CD8-positive, alpha-beta memory T cell (primary cell): ENCODE measurements at regions not wholly inside any gene's neighbourhood (a gene's known extent, or its start where the extent isn't known, plus 50 kb on each side); places are given as distances from the start of the nearest gene placed in this dataset.
"Not testable (repeated sequence)": the region's sequence is repeated elsewhere in the genome, so short reads cannot be mapped to it uniquely, and the experiment has no call there.

Experiments used
- CTCF ChIA-PET: fragments of 350-600 bp; sonication (Branson Sonifier 250); formaldehyde crosslinking; loops from one replicate; lab custom pipeline; 2021; ENCODE audit warnings: antibody characterized with exemption; lab: Charles Lee
- POLR2A ChIA-PET: fragments of 350-600 bp; sonication (Branson Sonifier 250); formaldehyde crosslinking; loops from one replicate; lab custom pipeline; 2021; ENCODE audit warnings: antibody characterized with exemption; lab: Charles Lee
- DNase-seq, 5 donors: peaks; one replicate each; pipeline versions ENCODE4 v3.0.0 to v3.0.0-alpha.2; 2020 to 2022; ENCODE audit warnings: mixed read lengths in 1 of 5
- H3K27ac ChIP-seq: one replicate; pipeline ENCODE4 v1.7.0; 2013; ENCODE audit warnings: low read depth, mild to moderate bottlenecking, low read length, moderate library complexity
- H3K27me3 ChIP-seq: 2 replicates; pipeline ENCODE4 v1.7.0; 2013; ENCODE audit warnings: low read length, mild to moderate bottlenecking; ENCODE audit not compliant: insufficient read depth, poor library complexity, severe bottlenecking
- H3K36me3 ChIP-seq: 2 replicates; pipeline ENCODE4 v1.7.0; 2013; ENCODE audit warnings: mild to moderate bottlenecking, low read length, moderate library complexity; ENCODE audit not compliant: insufficient read depth
- H3K4me1 ChIP-seq: 2 replicates; pipeline ENCODE4 v1.7.0; 2013; ENCODE audit warnings: mild to moderate bottlenecking, low read length, moderate library complexity; ENCODE audit not compliant: insufficient read depth
- H3K4me3 ChIP-seq: 2 replicates; pipeline ENCODE4 v1.7.0; 2013; ENCODE audit warnings: mild to moderate bottlenecking, low read length
- H3K9me3 ChIP-seq: 2 replicates; pipeline ENCODE4 v1.7.0; 2013; ENCODE audit warnings: mild to moderate bottlenecking, low read length
- H3K27ac Mint-ChIP-seq, 8 donors: one replicate each; pipeline ENCODE4 v1.8.0; 2020 to 2021; ENCODE audit warnings: mixed read lengths in 8 of 8, mild to moderate bottlenecking in 6 of 8, inconsistent platforms in 3 of 8, moderate library complexity in 3 of 8
- H3K27me3 Mint-ChIP-seq, 2 donors: one replicate each; pipeline ENCODE4 v1.8.0; 2020 to 2021; ENCODE audit warnings: mixed read lengths in 2 of 2, mild to moderate bottlenecking in 1 of 2, moderate library complexity in 1 of 2
- H3K36me3 Mint-ChIP-seq, 3 donors: one replicate each; pipeline ENCODE4 v1.8.0; 2020 to 2021; ENCODE audit warnings: mixed read lengths in 3 of 3, inconsistent platforms in 1 of 3, mild to moderate bottlenecking in 1 of 3
- H3K4me1 Mint-ChIP-seq, 3 donors: one replicate each; pipeline ENCODE4 v1.8.0; 2020 to 2021; ENCODE audit warnings: mixed read lengths in 3 of 3, inconsistent platforms in 1 of 3, mild to moderate bottlenecking in 1 of 3
- H3K4me3 Mint-ChIP-seq, 7 donors: one replicate each; pipeline ENCODE4 v1.8.0; 2020 to 2021; ENCODE audit warnings: mixed read lengths in 7 of 7, mild to moderate bottlenecking in 6 of 7, moderate library complexity in 4 of 7, inconsistent platforms in 2 of 7
- H3K9me3 Mint-ChIP-seq, 5 donors: one replicate each; pipeline ENCODE4 v1.8.0; 2020 to 2022; ENCODE audit warnings: mixed read lengths in 5 of 5, mild to moderate bottlenecking in 3 of 5, moderate library complexity in 2 of 5, inconsistent platforms in 1 of 5

DNA sequence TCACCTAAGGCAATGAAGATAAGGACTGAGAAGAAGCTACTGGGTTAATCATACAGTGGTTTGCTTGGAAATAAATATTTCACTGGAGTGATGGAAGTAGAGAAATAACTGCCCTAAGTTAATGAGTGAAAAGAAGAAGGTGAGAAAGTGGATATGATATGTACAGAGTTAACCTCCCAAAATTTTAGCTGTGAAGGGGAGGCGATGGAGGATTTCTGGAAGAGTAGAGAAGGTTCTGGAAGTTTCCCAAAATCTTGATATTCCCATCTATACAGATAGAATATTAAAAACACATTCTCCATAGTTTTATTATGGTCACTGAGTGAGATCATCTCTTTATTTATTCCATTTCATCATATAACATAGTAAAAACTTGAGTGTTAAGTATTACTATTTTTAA is 296.6 kb upstream of the RGPD4 start:
- Histone ChIP-seq H3K9me3 (no peaks in the 10 kb centered on the region), H3K27me3 (no peaks in the 10 kb centered on the region), H3K4me3 (no peak overlapping the region), H3K4me1 (no peaks in the 10 kb centered on the region), H3K27ac (no peak overlapping the region), H3K36me3 (no peaks in the 10 kb centered on the region)
- H3K27me3 Mint-ChIP-seq = no peaks in the 10 kb centered on the region
- H3K36me3 Mint-ChIP-seq = no peaks in the 10 kb centered on the region
- H3K27ac Mint-ChIP-seq = no peak overlapping the region
- CTCF ChIA-PET = no interaction called here
- no peaks in the 10 kb centered on the region for H3K4me1 Mint-ChIP-seq
- no peak overlapping the region for H3K4me3 Mint-ChIP-seq
- peaks cover 0 to 19% (median 2%) of the 10 kb centered on the region in 5 donors for H3K9me3 Mint-ChIP-seq
- POLR2A ChIA-PET = no interaction called here
- DNase-seq = no peak

- CTCF ChIA-PET = no interaction called here
- Histone ChIP-seq H3K27me3 (no peaks in the 10 kb centered on the region), H3K36me3 (no peaks in the 10 kb centered on the region), H3K4me3 (no peak overlapping the region), H3K27ac (no peak overlapping the region), H3K9me3 (no peaks in the 10 kb centered on the region), H3K4me1 (no peaks in the 10 kb centered on the region)
- POLR2A ChIA-PET = no interaction called here
- Mint-ChIP-seq H3K27ac (no peak overlapping the region), H3K27me3 (no peaks in the 10 kb centered on the region), H3K4me1 (no peaks in the 10 kb centered on the region), H3K9me3 (peaks cover 0 to 9% (median 7%) of the 10 kb centered on the region in 5 donors), H3K36me3 (no peaks in the 10 kb centered on the region), H3K4me3 (no peak overlapping the region)
- no peak for DNase-seq
Measured at GRCh38 chr2:107534926-107535325, 291.8 kb upstream of the RGPD4 start.

DNA sequence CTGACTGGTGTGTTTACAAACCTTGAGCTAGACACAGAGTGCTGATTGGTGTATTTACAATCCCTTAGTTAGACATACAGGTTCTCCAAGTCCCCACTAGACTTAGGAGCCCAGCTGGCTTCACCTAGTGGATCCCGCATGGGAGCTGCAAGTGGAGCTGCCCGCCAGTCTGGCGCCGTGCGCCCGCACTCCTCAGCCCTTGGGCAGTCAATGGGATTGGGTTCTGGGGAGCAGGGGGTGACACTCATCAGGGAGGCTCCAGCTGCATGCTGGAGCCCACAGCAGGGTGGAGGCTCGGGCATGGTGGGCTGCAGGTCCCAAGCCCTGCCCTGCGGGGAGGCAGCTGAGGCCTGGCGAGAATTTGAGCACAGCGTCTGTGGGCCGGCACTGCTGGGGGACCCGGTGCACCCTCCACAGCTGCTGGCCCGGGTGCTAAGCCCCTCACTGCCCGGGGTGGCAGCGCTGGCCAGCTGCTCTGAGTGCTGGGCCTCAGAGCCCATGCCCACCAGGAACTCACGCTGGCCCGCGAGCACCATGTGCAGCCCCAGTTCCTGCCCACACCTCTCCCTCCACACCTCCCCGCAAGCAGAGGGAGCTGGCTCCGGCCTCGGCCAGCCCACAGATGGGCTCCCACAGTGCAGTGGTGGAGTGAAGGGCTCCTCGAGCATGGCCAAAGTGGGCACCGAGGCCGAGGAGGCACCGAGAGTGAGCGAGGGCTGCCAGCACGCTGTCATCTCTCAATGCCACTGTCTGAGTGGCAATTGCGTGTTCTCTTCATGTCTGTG is 290.6 kb upstream of the RGPD4 start:
- H3K27ac ChIP-seq, CTCF ChIA-PET, H3K4me3 ChIP-seq, H3K9me3 Mint-ChIP-seq, DNase-seq, H3K4me1 ChIP-seq, H3K27me3 Mint-ChIP-seq, H3K9me3 ChIP-seq, H3K27ac Mint-ChIP-seq, POLR2A ChIA-PET, H3K4me3 Mint-ChIP-seq, H3K36me3 ChIP-seq, H3K27me3 ChIP-seq, H3K4me1 Mint-ChIP-seq, H3K36me3 Mint-ChIP-seq: not testable (repeated sequence)

GRCh38 chr2:107542314-107542740 is 284.4 kb upstream of the RGPD4 start:
- no peaks in the 10 kb centered on the region for H3K27me3 ChIP-seq
- H3K27me3 Mint-ChIP-seq = no peaks in the 10 kb centered on the region
- H3K4me1 Mint-ChIP-seq = no peaks in the 10 kb centered on the region
- DNase-seq = no peak
- H3K9me3 ChIP-seq = no peaks in the 10 kb centered on the region
- H3K4me3 Mint-ChIP-seq = no peak overlapping the region
- H3K9me3 Mint-ChIP-seq = peaks cover 0 to 7% (median 1%) of the 10 kb centered on the region in 5 donors
- ChIA-PET POLR2A (no interaction called here), CTCF (no interaction called here)
- no peaks in the 10 kb centered on the region for H3K4me1 ChIP-seq
- H3K36me3 Mint-ChIP-seq = no peaks in the 10 kb centered on the region
- no peak overlapping the region for H3K27ac Mint-ChIP-seq
- no peak overlapping the region for H3K4me3 ChIP-seq
- H3K36me3 ChIP-seq = no peaks in the 10 kb centered on the region
- H3K27ac ChIP-seq = no peak overlapping the region

DNA sequence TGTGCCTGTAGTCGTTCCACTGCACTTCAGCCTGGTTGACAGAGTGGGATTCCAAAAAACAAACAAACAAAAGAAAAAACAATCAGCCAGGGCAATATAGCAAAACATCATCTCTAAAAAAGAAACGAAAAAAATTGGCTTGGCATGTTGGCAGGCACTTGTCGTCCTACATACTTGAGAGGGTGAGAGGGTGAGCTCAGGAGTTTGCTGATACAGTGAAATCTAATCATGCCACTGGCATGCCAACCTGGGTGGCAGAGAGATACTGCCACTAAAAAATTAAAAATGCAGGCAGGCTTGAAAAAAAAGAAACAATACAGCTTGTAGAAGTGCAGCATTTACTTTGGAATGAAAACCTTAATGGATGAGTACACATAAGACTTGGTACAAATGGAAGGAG is 282.9 kb upstream of the RGPD4 start:
- Histone ChIP-seq H3K4me3 (no peak overlapping the region), H3K9me3 (no peaks in the 10 kb centered on the region), H3K36me3 (no peaks in the 10 kb centered on the region), H3K27ac (no peak overlapping the region), H3K4me1 (no peaks in the 10 kb centered on the region), H3K27me3 (no peaks in the 10 kb centered on the region)
- POLR2A ChIA-PET = no interaction called here
- no peaks in the 10 kb centered on the region for H3K36me3 Mint-ChIP-seq
- H3K4me3 Mint-ChIP-seq = no peak overlapping the region
- no peak for DNase-seq
- H3K9me3 Mint-ChIP-seq = peaks cover 0 to 4% (median 1%) of the 10 kb centered on the region in 5 donors
- H3K27ac Mint-ChIP-seq = no peak overlapping the region
- CTCF ChIA-PET = no interaction called here
- no peaks in the 10 kb centered on the region for H3K27me3 Mint-ChIP-seq
- no peaks in the 10 kb centered on the region for H3K4me1 Mint-ChIP-seq

- Mint-ChIP-seq H3K4me3 (no peak overlapping the region), H3K4me1 (no peaks in the 10 kb centered on the region), H3K36me3 (no peaks in the 10 kb centered on the region), H3K9me3 (peaks cover 0 to 4% (median 1%) of the 10 kb centered on the region in 5 donors), H3K27me3 (no peaks in the 10 kb centered on the region), H3K27ac (no peak overlapping the region)
- H3K4me1 ChIP-seq = no peaks in the 10 kb centered on the region
- no peaks in the 10 kb centered on the region for H3K9me3 ChIP-seq
- no peak overlapping the region for H3K4me3 ChIP-seq
- ChIA-PET CTCF (no interaction called here), POLR2A (no interaction called here)
- no peak overlapping the region for H3K27ac ChIP-seq
- H3K27me3 ChIP-seq = no peaks in the 10 kb centered on the region
- no peaks in the 10 kb centered on the region for H3K36me3 ChIP-seq
- DNase-seq = no peak
Measured at GRCh38 chr2:107545066-107545465, 281.6 kb upstream of the RGPD4 start.

DNA sequence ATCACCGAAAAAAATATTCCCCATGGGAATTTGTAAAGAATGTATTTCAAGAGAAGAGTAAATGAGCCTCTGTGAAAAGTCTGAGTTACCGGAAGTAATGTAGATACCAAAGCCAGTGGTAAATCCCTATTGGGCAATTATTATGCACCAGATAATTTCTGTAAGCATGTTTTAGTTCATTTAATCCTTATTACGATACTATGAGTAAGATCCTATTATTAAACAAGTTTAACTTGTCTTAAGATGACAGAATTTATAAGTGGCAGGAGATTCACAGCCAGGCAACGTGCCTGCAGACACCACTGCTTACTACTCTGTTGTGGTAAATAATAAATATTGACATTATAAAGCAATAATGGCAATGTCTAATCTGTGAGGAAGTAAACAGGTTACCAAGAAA is 280.8 kb upstream of the RGPD4 start:
- Mint-ChIP-seq H3K9me3 (peaks cover 0 to 3% (median 1%) of the 10 kb centered on the region in 5 donors), H3K27me3 (no peaks in the 10 kb centered on the region), H3K4me3 (no peak overlapping the region), H3K4me1 (no peaks in the 10 kb centered on the region), H3K27ac (no peak overlapping the region), H3K36me3 (no peaks in the 10 kb centered on the region)
- no peaks in the 10 kb centered on the region for H3K27me3 ChIP-seq
- H3K27ac ChIP-seq = no peak overlapping the region
- no peaks in the 10 kb centered on the region for H3K36me3 ChIP-seq
- H3K4me1 ChIP-seq = no peaks in the 10 kb centered on the region
- no peaks in the 10 kb centered on the region for H3K9me3 ChIP-seq
- no peak overlapping the region for H3K4me3 ChIP-seq
- no peak for DNase-seq
- ChIA-PET CTCF (no interaction called here), POLR2A (no interaction called here)

GRCh38 chr2:107548216-107548615 is 278.5 kb upstream of the RGPD4 start:
- no peaks in the 10 kb centered on the region for H3K27me3 Mint-ChIP-seq
- H3K9me3 Mint-ChIP-seq = peaks cover 0 to 6% (median 3%) of the 10 kb centered on the region in 5 donors
- H3K9me3 ChIP-seq = no peaks in the 10 kb centered on the region
- ChIA-PET POLR2A (no interaction called here), CTCF (no interaction called here)
- no peak overlapping the region for H3K4me3 Mint-ChIP-seq
- H3K27ac Mint-ChIP-seq = no peak overlapping the region
- no peak overlapping the region for H3K27ac ChIP-seq
- no peak overlapping the region for H3K4me3 ChIP-seq
- H3K36me3 ChIP-seq = no peaks in the 10 kb centered on the region
- H3K27me3 ChIP-seq = no peaks in the 10 kb centered on the region
- no peaks in the 10 kb centered on the region for H3K4me1 ChIP-seq
- H3K4me1 Mint-ChIP-seq = no peaks in the 10 kb centered on the region
- DNase-seq = no peak
- no peaks in the 10 kb centered on the region for H3K36me3 Mint-ChIP-seq
